ENCODE measurements at regions not wholly inside any gene's neighbourhood (a gene's known extent, or its start where the extent isn't known, plus 50 kb on each side); places are given as distances from the start of the nearest gene placed in this dataset.

- TF ChIP-seq, protein P1, sequence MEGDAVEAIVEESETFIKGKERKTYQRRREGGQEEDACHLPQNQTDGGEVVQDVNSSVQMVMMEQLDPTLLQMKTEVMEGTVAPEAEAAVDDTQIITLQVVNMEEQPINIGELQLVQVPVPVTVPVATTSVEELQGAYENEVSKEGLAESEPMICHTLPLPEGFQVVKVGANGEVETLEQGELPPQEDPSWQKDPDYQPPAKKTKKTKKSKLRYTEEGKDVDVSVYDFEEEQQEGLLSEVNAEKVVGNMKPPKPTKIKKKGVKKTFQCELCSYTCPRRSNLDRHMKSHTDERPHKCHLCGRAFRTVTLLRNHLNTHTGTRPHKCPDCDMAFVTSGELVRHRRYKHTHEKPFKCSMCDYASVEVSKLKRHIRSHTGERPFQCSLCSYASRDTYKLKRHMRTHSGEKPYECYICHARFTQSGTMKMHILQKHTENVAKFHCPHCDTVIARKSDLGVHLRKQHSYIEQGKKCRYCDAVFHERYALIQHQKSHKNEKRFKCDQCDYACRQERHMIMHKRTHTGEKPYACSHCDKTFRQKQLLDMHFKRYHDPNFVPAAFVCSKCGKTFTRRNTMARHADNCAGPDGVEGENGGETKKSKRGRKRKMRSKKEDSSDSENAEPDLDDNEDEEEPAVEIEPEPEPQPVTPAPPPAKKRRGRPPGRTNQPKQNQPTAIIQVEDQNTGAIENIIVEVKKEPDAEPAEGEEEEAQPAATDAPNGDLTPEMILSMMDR (conservative IDR thresholded peaks at IDR 0.05 in 1 of 2, IDR thresholded peaks at IDR 0.05 in 1 of 2; ENCODE audit: low read depth in 1 of 2, low read length in 2 of 2): no peak
- no peak for TF ChIP-seq EZH2 (IDR thresholded peaks at IDR 0.05; ENCODE audit: low read length, missing control alignments)
These were observed 69.0 kb upstream of the NEK7 start for GRCh38 chr1:198087831-198088230.

Data from fibroblast of lung (primary cell).